Activated CD4-positive, alpha-beta memory T cell treated with anti-CD3 and anti-CD28 coated beads for 36 hours (primary cell): ENCODE measurements at regions not wholly inside any gene's neighbourhood (a gene's known extent, or its start where the extent isn't known, plus 50 kb on each side); places are given as distances from the start of the nearest gene placed in this dataset.
"Not testable (repeated sequence)": the region's sequence is repeated elsewhere in the genome, so short reads cannot be mapped to it uniquely, and the experiment has no call there.

Source experiments
- CTCF ChIA-PET: fragments of 350-600 bp; sonication (Branson Sonifier 250); formaldehyde crosslinking; loops from one replicate; lab custom pipeline; 2021; ENCODE audit warnings: antibody characterized with exemption, inconsistent platforms; lab: Charles Lee
- POLR2A ChIA-PET: fragments of 350-600 bp; sonication (Branson Sonifier 250); formaldehyde crosslinking; loops from one replicate; lab custom pipeline; 2021; ENCODE audit warnings: antibody characterized with exemption; lab: Charles Lee
- DNase-seq: peaks from one replicate; pipeline ENCODE4 v3.0.0-alpha.2; 2020
- H3K27ac Mint-ChIP-seq: one replicate; pipeline ENCODE4 v1.8.0; 2021; ENCODE audit warnings: mixed read lengths
- H3K27me3 Mint-ChIP-seq: one replicate; pipeline ENCODE4 v1.8.0; 2021; ENCODE audit warnings: mixed read lengths
- H3K36me3 Mint-ChIP-seq: one replicate; pipeline ENCODE4 v1.8.0; 2021; ENCODE audit warnings: mixed read lengths
- H3K4me1 Mint-ChIP-seq: one replicate; pipeline ENCODE4 v1.8.0; 2021; ENCODE audit warnings: low read depth, mixed read lengths
- H3K4me3 Mint-ChIP-seq: one replicate; pipeline ENCODE4 v1.8.0; 2021; ENCODE audit warnings: mild to moderate bottlenecking, mixed read lengths
- H3K9me3 Mint-ChIP-seq: one replicate; pipeline ENCODE4 v1.8.0; 2021; ENCODE audit warnings: mixed read lengths
- intact Hi-C: fragments of 100-400 bp; cut with micrococcal nuclease; formaldehyde crosslinking; loops from one replicate; pipeline ENCODE4 v1.15.1; 2023

DNA sequence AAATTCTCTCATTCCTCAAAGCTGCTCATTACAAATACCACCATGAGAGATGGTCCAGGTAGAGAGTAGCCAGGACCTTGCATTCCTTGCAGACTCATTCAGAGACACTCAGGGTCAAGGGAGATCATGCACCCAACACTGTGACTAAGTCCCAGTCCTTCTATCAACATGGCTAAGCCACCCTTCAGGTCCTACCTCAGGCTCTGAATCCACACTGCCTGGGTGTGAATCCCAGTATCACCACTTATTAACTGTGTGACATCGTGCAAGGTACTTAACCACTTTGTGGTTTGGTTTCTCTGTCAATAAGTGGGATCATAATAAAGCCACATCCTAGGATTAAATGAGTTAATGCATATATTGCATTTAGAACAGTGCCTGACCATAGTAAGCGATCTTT, 124.1 kb upstream of the NEIL3 start:
- no peak overlapping the region for H3K4me3 Mint-ChIP-seq
- CTCF ChIA-PET: no interaction called here

DNA sequence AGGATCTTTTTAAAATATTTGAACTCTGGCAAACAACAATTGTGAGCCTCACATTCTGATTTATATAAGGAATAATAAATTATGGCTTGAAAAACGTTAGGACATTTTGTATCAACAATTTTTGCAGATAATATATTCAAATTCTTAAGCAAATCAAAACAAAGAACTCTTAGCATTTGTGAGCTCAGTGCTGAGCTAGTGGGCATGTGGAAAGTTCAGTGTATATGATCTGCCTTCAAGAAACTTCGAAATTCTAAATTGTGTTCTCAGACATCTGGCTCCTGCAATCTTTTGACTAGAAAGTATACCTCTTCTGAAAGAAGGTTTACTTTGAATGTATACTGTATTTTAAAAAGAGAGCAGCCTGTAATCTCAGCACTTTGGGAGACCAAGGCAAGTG, 122.3 kb upstream of the NEIL3 start:
- Mint-ChIP-seq H3K36me3 (no peaks in the 10 kb centered on the region), H3K27ac (no peak overlapping the region), H3K4me3 (no peak overlapping the region), H3K27me3 (no peaks in the 10 kb centered on the region), H3K9me3 (no peaks in the 10 kb centered on the region), H3K4me1 (no peaks in the 10 kb centered on the region)
- ChIA-PET POLR2A (no interaction called here), CTCF (no interaction called here)
- no peak for DNase-seq
- intact Hi-C loops: no loop called here

More for the DNA sequence above, 124.1 kb upstream of the NEIL3 start:
- no peaks in the 10 kb centered on the region for H3K9me3 Mint-ChIP-seq
- no peak for DNase-seq
- POLR2A ChIA-PET: no interaction called here
- intact Hi-C loops: no loop called here
- no peaks in the 10 kb centered on the region for H3K4me1 Mint-ChIP-seq
- H3K27ac Mint-ChIP-seq: no peak overlapping the region
- H3K27me3 Mint-ChIP-seq: no peaks in the 10 kb centered on the region
- H3K36me3 Mint-ChIP-seq: no peaks in the 10 kb centered on the region

DNA sequence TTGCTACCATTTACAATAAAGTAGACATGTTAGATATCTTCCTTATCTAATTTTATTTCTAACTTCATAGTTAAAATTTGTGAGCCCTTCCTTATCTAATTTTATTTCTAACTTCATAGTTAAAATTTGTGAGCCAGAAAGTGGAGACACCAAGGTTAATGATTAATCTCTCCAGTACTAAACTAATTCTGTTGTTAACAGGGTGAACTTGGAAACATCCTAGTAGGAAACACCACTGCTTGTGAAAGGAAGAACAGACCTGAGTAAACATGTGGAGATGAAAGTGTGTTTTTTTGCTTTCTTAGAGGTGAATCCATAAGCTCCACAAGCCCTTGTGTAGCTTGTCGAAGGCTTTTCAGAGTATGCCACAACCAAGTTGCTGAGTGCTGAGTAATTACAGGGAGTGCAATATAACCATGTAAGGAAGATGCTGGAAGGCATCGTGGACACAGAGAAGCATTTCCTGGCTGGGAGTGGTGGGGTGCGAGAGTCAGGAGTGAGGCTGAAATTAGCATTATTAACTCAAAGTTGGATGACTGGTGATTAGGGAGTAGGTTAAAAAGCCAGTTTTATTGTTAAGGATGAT, 118.6 kb upstream of the NEIL3 start:
- ChIA-PET CTCF (no interaction called here), POLR2A (no interaction called here)
- DNase-seq: no peak
- Mint-ChIP-seq H3K27me3 (no peaks in the 10 kb centered on the region), H3K27ac (no peak overlapping the region), H3K4me3 (no peak overlapping the region), H3K4me1 (no peaks in the 10 kb centered on the region), H3K9me3 (no peaks in the 10 kb centered on the region), H3K36me3 (no peaks in the 10 kb centered on the region)
- intact Hi-C loops: no loop called here

DNA sequence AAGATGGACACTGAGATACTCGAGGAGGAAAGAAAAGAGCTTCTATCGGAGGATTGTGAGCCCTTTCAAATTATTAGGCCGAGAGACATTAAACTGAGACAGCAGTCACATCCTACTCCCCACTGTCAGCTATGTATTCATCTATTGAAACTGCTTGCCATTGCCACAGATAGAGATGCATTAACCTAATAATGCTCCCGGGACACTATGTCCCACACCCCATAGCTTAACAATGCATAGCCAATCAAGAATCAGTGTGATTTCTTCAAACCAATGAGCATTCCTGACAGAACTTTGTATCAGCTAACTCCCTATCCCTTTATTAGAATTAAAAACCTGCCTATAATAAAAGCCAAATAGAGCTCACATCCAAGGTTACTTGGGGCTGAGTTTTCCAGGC, 118.1 kb upstream of the NEIL3 start:
- intact Hi-C loops: no loop called here
- ChIA-PET POLR2A (no interaction called here), CTCF (no interaction called here)
- H3K4me3 Mint-ChIP-seq: no peak overlapping the region
- DNase-seq: no peak
- no peaks in the 10 kb centered on the region for H3K36me3 Mint-ChIP-seq
- no peaks in the 10 kb centered on the region for H3K27me3 Mint-ChIP-seq
- no peak overlapping the region for H3K27ac Mint-ChIP-seq
- H3K4me1 Mint-ChIP-seq: no peaks in the 10 kb centered on the region
- no peaks in the 10 kb centered on the region for H3K9me3 Mint-ChIP-seq

DNA sequence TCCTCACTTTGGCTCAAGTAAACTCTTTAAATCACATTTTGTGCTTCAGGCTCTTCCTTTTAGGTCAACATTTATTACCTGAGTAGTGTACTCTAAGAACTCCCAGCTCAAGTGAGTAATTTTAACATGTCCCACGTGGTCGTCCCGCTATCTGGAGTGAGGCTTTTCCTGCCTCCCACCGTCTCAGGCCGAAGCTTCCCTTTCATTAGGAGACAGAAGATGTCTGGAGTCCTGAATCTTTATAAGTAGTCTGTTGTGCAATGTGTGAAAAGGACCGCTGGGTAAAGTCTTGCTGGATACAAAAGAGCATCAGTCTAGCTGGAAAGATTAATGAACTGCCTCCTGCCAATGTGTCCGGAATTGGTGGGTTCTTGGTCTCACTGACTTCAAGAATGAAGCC, 117.7 kb upstream of the NEIL3 start:
- H3K36me3 Mint-ChIP-seq: no peaks in the 10 kb centered on the region
- no peaks in the 10 kb centered on the region for H3K9me3 Mint-ChIP-seq
- intact Hi-C loops: no loop called here

DNA sequence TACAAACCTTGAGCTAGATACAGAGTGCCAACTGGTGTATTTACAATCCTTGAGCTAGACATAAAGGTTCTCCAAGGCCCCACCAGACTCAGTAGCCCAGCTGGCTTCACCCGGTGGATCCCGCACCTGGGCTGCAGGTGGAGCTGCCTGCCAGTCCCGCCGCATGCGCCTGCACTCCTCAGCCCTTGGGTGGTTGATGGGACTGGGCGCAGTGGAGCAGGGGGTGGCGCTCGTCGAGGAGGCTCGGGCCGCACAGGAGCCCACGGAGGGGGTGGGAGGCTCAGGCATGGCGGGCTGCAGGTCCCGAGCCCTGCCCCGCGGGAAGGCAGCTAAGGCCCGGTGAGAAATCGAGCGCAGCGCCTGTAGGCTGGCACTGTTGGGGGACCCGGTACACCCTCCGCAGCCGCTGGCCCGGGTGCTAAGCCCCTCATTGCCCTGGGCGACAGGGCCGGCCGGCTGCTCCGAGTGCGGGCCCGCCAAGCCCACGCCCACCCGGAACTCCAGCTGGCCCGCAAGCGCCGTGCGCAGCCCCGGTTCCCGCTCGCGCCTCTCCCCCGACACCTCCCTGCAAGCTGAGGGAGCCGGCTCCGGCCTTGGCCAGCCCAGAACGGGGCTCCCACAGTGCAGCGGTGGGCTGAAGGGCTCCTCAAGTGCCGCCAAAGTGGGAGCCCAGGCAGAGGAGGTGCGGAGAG, 116.5 kb upstream of the NEIL3 start:
- intact Hi-C loops, CTCF ChIA-PET, H3K27ac Mint-ChIP-seq, H3K36me3 Mint-ChIP-seq, POLR2A ChIA-PET, H3K4me3 Mint-ChIP-seq, DNase-seq, H3K4me1 Mint-ChIP-seq, H3K9me3 Mint-ChIP-seq, H3K27me3 Mint-ChIP-seq: not testable (repeated sequence)

More for the DNA sequence above, 117.7 kb upstream of the NEIL3 start:
- ChIA-PET CTCF (no interaction called here), POLR2A (no interaction called here)
- H3K4me1 Mint-ChIP-seq: no peaks in the 10 kb centered on the region
- no peak for DNase-seq
- H3K27ac Mint-ChIP-seq: no peak overlapping the region
- no peaks in the 10 kb centered on the region for H3K27me3 Mint-ChIP-seq
- no peak overlapping the region for H3K4me3 Mint-ChIP-seq

DNA sequence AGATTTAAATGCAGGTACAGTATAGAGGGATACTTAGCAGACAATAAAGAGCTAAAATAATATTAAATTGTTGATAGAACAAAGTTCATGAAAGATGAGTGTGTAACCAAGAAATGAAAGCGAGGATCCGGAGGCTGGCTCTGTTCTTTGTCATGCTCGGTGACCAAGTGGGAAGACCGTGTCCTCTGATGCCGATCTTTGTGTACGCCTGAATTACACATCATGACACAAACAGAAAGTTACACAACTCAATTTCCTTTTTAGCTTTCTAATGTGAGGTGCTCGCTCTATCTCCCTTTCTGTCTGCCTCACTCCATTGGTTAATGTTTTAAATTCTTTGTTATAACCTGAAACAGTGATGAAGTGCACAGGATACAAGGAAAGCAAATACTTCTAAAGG, 114.8 kb upstream of the NEIL3 start:
- POLR2A ChIA-PET: no interaction called here

DNA sequence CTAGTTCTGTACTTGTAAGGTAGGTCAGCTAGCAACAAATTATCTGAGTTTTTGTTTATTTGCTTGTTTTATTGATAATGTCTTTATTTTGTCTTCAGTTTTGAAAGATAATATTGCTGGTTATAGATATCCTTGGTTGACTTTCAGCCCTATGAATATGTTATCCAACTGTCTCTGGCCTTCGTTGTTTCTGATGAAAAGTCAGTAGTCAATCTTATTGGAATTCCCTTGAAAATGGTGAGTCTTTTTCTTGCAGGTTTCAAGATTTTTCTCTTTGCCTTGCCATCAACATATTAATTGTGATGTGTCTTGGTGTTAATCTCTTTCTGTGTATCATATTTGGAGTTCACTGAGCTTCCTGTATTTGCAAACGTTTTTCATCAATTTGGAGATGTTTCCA, 113.1 kb upstream of the NEIL3 start:
- POLR2A ChIA-PET: no interaction called here
- Mint-ChIP-seq H3K27ac (no peak overlapping the region), H3K27me3 (peaks cover 4% of the 10 kb centered on the region), H3K4me3 (no peak overlapping the region), H3K36me3 (no peaks in the 10 kb centered on the region), H3K4me1 (no peaks in the 10 kb centered on the region), H3K9me3 (peaks cover 4% of the 10 kb centered on the region)
- no peak for DNase-seq
- CTCF ChIA-PET: no interaction called here
- intact Hi-C loops: no loop called here

More for the DNA sequence above, 114.8 kb upstream of the NEIL3 start:
- Mint-ChIP-seq H3K9me3 (peaks cover 4% of the 10 kb centered on the region), H3K4me3 (no peak overlapping the region), H3K27me3 (no peaks in the 10 kb centered on the region), H3K27ac (no peak overlapping the region), H3K36me3 (no peaks in the 10 kb centered on the region), H3K4me1 (no peaks in the 10 kb centered on the region)
- CTCF ChIA-PET: interaction anchor here (0.6 kb wide), 1 partner anchor 54 kb away, joined by 3 read pairs; no protein-coding TSS in a partner anchor
- no peak for DNase-seq
- intact Hi-C loops: no loop called here

DNA sequence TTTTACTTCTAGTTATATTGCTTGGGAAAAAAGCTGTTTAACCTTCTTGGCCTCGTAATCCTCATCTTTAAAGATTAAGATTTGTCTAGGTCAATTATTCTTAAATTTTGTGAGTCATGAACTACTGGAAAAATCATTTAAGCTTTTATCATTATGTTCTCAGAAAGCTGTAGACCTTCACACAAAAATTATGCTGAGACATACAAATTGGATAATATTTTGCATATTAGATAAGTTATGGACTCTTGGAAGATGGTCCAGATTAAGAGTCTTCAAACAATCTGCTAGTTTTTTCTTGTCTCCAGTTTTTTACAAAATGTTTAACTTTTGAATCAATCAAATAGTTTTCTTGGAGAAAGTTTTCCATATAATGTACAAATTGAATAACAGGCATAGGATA, 108.1 kb upstream of the NEIL3 start:
- intact Hi-C loops: no loop called here
- Mint-ChIP-seq H3K4me3 (no peak overlapping the region), H3K36me3 (no peaks in the 10 kb centered on the region), H3K27me3 (peaks cover 6% of the 10 kb centered on the region), H3K9me3 (peaks cover 10% of the 10 kb centered on the region), H3K27ac (no peak overlapping the region), H3K4me1 (no peaks in the 10 kb centered on the region)
- ChIA-PET CTCF (no interaction called here), POLR2A (no interaction called here)
- DNase-seq: no peak

DNA sequence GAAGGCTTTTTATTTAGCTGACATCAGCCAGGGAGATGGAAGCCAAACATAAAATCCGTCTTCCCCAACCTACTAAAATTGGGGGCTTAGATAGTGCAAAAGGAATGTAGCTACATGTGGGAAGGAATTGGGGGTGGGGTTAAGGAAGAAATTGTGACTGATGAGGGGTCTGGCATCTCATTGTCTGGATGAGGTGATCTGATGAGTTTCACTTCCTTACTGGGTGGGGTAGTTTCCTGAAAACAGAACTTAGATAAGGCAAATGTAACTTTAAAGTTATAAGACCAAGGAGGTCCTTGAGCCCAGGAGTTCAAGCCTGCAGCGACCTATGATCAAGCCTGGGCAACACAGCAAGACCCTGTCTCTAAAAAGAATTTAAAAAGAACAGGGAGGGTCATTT, 105.5 kb upstream of the NEIL3 start:
- intact Hi-C loops: no loop called here
- Mint-ChIP-seq H3K4me3 (no peak overlapping the region), H3K27ac (no peak overlapping the region), H3K27me3 (peaks cover 6% of the 10 kb centered on the region), H3K4me1 (no peaks in the 10 kb centered on the region), H3K36me3 (no peaks in the 10 kb centered on the region), H3K9me3 (peaks cover 6% of the 10 kb centered on the region)
- ChIA-PET CTCF (no interaction called here), POLR2A (no interaction called here)
- DNase-seq: no peak

DNA sequence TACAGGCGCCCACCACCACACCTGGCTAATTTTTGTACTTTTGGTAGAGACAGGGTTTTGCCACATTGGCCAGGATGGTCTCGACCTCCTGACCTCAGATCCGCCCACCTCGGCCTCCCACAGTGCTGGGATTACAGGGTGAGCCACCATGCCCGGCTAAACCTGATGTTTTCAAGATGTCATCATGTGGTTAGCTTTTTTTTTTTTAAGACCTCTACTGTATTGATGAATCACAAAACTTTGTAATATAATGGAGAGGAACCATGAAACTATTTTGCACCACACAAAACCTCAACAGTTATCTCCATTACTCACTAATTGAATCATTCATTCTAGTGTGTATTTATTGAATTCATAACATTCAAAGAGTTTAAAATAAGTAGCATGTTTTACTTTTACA, 94.7 kb upstream of the NEIL3 start:
- intact Hi-C loops: no loop called here
- H3K9me3 Mint-ChIP-seq: no peaks in the 10 kb centered on the region
- POLR2A ChIA-PET: no interaction called here
- CTCF ChIA-PET: no interaction called here
- H3K4me3 Mint-ChIP-seq: no peak overlapping the region
- peaks cover 4% of the 10 kb centered on the region for H3K27me3 Mint-ChIP-seq
- H3K36me3 Mint-ChIP-seq: no peaks in the 10 kb centered on the region
- DNase-seq: peak; percentile 16
- H3K4me1 Mint-ChIP-seq: no peaks in the 10 kb centered on the region
- H3K27ac Mint-ChIP-seq: no peak overlapping the region

DNA sequence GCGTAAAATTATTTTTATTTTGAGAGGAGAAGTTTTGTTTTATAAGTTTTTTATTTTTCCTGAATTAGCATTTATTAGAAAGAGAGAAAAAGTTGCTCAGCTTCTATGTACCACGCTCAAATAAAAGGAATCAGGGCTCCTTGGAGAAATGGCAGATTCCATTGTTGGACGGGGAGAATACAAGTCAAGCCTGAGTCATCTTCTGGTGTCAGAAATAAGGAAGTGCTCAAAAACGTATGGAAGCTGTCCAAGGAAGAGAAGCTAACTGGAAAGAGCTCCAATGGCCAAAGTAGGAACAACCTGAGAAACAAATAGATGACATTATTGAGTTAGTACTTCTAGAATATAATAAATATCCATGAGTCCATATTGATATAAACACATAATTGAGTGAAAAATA, 89.3 kb upstream of the NEIL3 start:
- Mint-ChIP-seq H3K9me3 (no peaks in the 10 kb centered on the region), H3K4me3 (no peak overlapping the region), H3K4me1 (no peaks in the 10 kb centered on the region), H3K27ac (no peak overlapping the region), H3K27me3 (peaks cover 3% of the 10 kb centered on the region), H3K36me3 (no peaks in the 10 kb centered on the region)
- POLR2A ChIA-PET: no interaction called here
- CTCF ChIA-PET: no interaction called here
- intact Hi-C loops: no loop called here
- no peak for DNase-seq

DNA sequence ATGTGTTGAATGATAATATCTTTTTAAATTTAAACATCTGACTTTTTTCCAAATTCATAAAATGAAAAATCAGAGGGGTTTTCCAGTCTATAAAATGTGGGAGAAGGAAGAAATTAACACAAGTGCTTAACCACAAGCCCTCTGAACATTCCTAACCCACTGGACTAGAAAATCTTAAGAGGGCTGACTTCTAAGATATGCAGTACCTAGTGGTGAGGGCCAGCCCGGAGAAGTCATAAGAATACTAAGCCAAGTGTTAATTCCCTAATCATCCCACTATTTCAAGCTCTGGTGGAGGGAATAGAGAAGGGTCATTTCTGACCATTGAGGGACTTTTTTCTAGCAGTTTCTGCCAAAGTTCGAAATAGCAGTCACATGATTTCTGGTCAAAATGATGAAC, 86.9 kb upstream of the NEIL3 start:
- ChIA-PET CTCF (no interaction called here), POLR2A (no interaction called here)
- intact Hi-C loops: no loop called here
- H3K4me3 Mint-ChIP-seq: no peak overlapping the region
- H3K9me3 Mint-ChIP-seq: no peaks in the 10 kb centered on the region
- H3K27me3 Mint-ChIP-seq: peaks cover 1% of the 10 kb centered on the region
- no peak for DNase-seq
- no peaks in the 10 kb centered on the region for H3K4me1 Mint-ChIP-seq
- H3K36me3 Mint-ChIP-seq: no peaks in the 10 kb centered on the region
- H3K27ac Mint-ChIP-seq: no peak overlapping the region
